Iris pigment epithelial cell (primary cell): ENCODE measurements at regions not wholly inside any gene's neighbourhood (a gene's known extent, or its start where the extent isn't known, plus 50 kb on each side); places are given as distances from the start of the nearest gene placed in this dataset.
"Not testable (repeated sequence)": the region's sequence is repeated elsewhere in the genome, so short reads cannot be mapped to it uniquely, and the experiment has no call there.

Experiments used
- DNase-seq: peaks from one replicate; pipeline ENCODE4 v3.0.0-alpha.2; 2011; ENCODE audit warnings: low read depth

GRCh38 chr10:56104487-56104886 lies 256.6 kb downstream of the ZWINT start:
- DNase-seq = no peak

GRCh38 chr10:56096226-56096517 lies 264.9 kb downstream of the ZWINT start:
- DNase-seq = no peak

GRCh38 chr10:56095506-56096225 lies 265.4 kb downstream of the ZWINT start:
- DNase-seq = no peak

- DNase-seq = not testable (repeated sequence)
These were observed 267.4 kb downstream of the ZWINT start for GRCh38 chr10:56093645-56094044.

GRCh38 chr10:56091872-56092271 lies 269.2 kb downstream of the ZWINT start:
- no peak for DNase-seq

GRCh38 chr10:56090914-56091540 lies 270.0 kb downstream of the ZWINT start:
- DNase-seq = no peak

- no peak for DNase-seq
These were observed 275.5 kb downstream of the ZWINT start for GRCh38 chr10:56085406-56086122.

GRCh38 chr10:56082169-56082568 lies 278.9 kb downstream of the ZWINT start:
- no peak for DNase-seq

GRCh38 chr10:56068473-56069263 lies 292.4 kb downstream of the ZWINT start:
- no peak for DNase-seq

GRCh38 chr10:56068040-56068439 lies 293.0 kb downstream of the ZWINT start:
- no peak for DNase-seq

- DNase-seq = no peak
These were observed 297.4 kb downstream of the ZWINT start for GRCh38 chr10:56063642-56064041.

GRCh38 chr10:56057860-56058259 lies 303.2 kb downstream of the ZWINT start:
- no peak for DNase-seq

GRCh38 chr10:56035489-56035888 lies 325.6 kb downstream of the ZWINT start:
- DNase-seq = no peak

- DNase-seq = no peak
These were observed 332.5 kb downstream of the ZWINT start for GRCh38 chr10:56028298-56029132.

- DNase-seq = no peak
These were observed 349.0 kb downstream of the ZWINT start for GRCh38 chr10:56012101-56012500.

GRCh38 chr10:56003555-56003954 lies 357.5 kb downstream of the ZWINT start:
- no peak for DNase-seq

- DNase-seq = no peak
These were observed 371.9 kb downstream of the ZWINT start for GRCh38 chr10:55989188-55989587.

- DNase-seq = no peak
These were observed 381.9 kb downstream of the ZWINT start for GRCh38 chr10:55979203-55979602.

GRCh38 chr10:55966101-55966500 lies 395.0 kb downstream of the ZWINT start:
- no peak for DNase-seq

GRCh38 chr10:55943403-55943802 lies 417.7 kb downstream of the ZWINT start:
- no peak for DNase-seq

GRCh38 chr10:55929291-55929690 lies 431.8 kb downstream of the ZWINT start:
- DNase-seq = no peak
